ENCODE measurements at regions not wholly inside any gene's neighbourhood (a gene's known extent, or its start where the extent isn't known, plus 50 kb on each side); places are given as distances from the start of the nearest gene placed in this dataset.
"Not testable (repeated sequence)": the region's sequence is repeated elsewhere in the genome, so short reads cannot be mapped to it uniquely, and the experiment has no call there.

- CTCF ChIA-PET, result no interaction called here
- Mint-ChIP-seq H3K27ac (no peak overlapping the region), H3K27me3 (ENCODE audit: low read depth) (no peaks in the 10 kb centered on the region), H3K4me1 (ENCODE audit: low read depth) (peaks cover 11% of the 10 kb centered on the region), H3K36me3 (ENCODE audit: low read depth) (no peaks in the 10 kb centered on the region), H3K9me3 (no peaks in the 10 kb centered on the region), H3K4me3 (no peak overlapping the region)
- DNase-seq, result no peak
- intact Hi-C loops (cut with micrococcal nuclease), result no loop called here
Measured at GRCh38 chr4:4945021-4945420, 74.2 kb downstream of the CYTL1 start.

GRCh38 chr4:4945829-4946228 lies 73.4 kb downstream of the CYTL1 start:
- CTCF ChIA-PET, result no interaction called here
- Mint-ChIP-seq H3K27ac (no peak overlapping the region), H3K4me1 (ENCODE audit: low read depth) (peaks cover 11% of the 10 kb centered on the region), H3K27me3 (ENCODE audit: low read depth) (no peaks in the 10 kb centered on the region), H3K9me3 (no peaks in the 10 kb centered on the region), H3K4me3 (no peak overlapping the region), H3K36me3 (ENCODE audit: low read depth) (no peaks in the 10 kb centered on the region)
- intact Hi-C loops (cut with micrococcal nuclease), result no loop called here
- DNase-seq, result no peak

DNA sequence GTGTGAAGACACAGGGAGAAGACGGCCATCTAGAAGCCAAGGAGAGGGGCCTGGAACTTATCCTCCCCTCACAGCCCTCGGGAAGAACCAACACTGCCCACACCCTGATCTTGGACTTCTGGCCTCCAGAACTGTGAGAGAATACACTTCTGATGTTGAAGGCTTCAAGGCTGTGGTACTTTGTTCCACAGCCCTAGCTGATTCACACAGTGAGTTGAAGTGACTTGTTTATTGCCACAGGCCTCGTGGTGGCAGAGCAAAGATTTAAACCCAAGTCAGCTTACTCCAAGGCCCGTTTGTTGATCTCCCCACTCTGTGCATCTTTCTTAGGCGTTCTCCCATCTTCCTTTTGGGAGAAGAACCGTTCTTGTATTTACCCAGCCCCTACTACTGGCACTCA lies 72.8 kb downstream of the CYTL1 start:
- no peaks in the 10 kb centered on the region for H3K36me3 Mint-ChIP-seq (ENCODE audit: low read depth)
- no peak overlapping the region for H3K27ac Mint-ChIP-seq
- intact Hi-C loops (cut with micrococcal nuclease), result no loop called here
- DNase-seq, result no peak
- H3K4me1 Mint-ChIP-seq (ENCODE audit: low read depth), result peaks cover 11% of the 10 kb centered on the region
- CTCF ChIA-PET, result no interaction called here
- H3K27me3 Mint-ChIP-seq (ENCODE audit: low read depth), result no peaks in the 10 kb centered on the region
- no peak overlapping the region for H3K4me3 Mint-ChIP-seq
- H3K9me3 Mint-ChIP-seq, result no peaks in the 10 kb centered on the region

GRCh38 chr4:4947721-4948120 lies 71.5 kb downstream of the CYTL1 start:
- DNase-seq, result no peak
- H3K4me1 Mint-ChIP-seq (ENCODE audit: low read depth), result peaks cover 11% of the 10 kb centered on the region
- H3K4me3 Mint-ChIP-seq, result no peak overlapping the region
- H3K36me3 Mint-ChIP-seq (ENCODE audit: low read depth), result no peaks in the 10 kb centered on the region
- H3K27ac Mint-ChIP-seq, result no peak overlapping the region
- intact Hi-C loops (cut with micrococcal nuclease), result no loop called here
- CTCF ChIA-PET, result no interaction called here
- peaks cover 2% of the 10 kb centered on the region for H3K9me3 Mint-ChIP-seq
- H3K27me3 Mint-ChIP-seq (ENCODE audit: low read depth), result no peaks in the 10 kb centered on the region

DNA sequence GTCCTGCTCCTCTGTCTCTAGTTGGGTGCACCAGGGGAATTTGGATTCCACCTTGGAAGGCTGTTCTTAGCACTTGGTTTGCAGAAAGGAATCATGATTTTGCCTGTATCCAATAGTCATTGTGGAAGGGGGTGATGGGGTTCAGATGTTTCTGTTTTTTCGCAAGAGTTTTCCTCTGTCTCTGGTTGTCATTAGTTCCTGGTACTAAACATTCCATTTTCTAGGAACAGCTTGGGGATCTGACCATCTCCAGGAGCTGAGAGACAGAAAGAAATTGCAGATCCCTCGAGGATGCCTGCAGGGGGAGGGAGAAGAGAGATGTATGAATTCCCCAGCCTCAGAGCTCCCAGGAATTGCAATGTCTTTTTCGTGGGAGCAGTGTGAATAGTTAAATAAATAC lies 70.9 kb downstream of the CYTL1 start:
- Mint-ChIP-seq H3K4me3 (no peak overlapping the region), H3K27me3 (ENCODE audit: low read depth) (no peaks in the 10 kb centered on the region), H3K9me3 (peaks cover 2% of the 10 kb centered on the region), H3K4me1 (ENCODE audit: low read depth) (peaks cover 10% of the 10 kb centered on the region), H3K27ac (no peak overlapping the region), H3K36me3 (ENCODE audit: low read depth) (no peaks in the 10 kb centered on the region)
- no peak for DNase-seq
- intact Hi-C loops (cut with micrococcal nuclease), result no loop called here
- CTCF ChIA-PET, result no interaction called here

DNA sequence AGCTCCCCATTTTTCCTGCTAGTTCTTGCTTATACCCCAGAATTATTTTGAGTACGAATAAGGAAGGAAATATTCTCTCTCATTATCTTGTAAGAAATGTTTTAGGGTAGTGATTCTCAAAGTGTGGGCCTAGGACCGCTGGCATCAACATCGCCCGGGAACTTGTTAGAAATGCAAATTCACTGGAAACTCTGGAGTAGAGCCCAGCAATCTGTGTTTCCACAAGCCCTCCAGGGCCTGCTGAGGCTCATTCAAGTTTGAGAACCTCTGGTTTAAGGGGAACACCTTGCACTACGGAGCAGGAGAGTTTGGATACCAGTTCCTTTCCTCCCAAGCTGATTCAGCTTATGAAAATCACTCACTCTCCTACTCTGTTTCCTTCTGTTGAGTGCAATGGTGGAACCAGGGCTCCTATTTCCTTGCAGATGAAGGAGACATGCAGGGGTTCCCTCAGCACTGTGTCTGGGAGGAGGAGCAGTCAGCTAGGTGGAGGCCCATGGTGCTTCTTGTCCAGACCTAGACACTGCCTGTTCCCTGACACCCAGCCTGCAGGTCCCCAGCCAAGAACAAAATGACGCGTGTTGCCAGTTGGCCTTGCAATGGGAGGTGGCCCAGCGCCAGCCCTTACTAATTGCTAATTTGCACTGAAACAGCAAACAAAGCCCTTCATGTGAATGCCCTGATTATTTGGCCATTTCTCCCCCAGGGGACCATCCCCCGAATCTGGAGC lies 68.5 kb downstream of the CYTL1 start:
- Mint-ChIP-seq H3K27ac (no peak overlapping the region), H3K4me1 (ENCODE audit: low read depth) (no peaks in the 10 kb centered on the region)

GRCh38 chr4:4952273-4952672 lies 67.0 kb downstream of the CYTL1 start:
- DNase-seq, result no peak
- Mint-ChIP-seq H3K36me3 (ENCODE audit: low read depth) (no peaks in the 10 kb centered on the region), H3K4me1 (ENCODE audit: low read depth) (no peaks in the 10 kb centered on the region), H3K27me3 (ENCODE audit: low read depth) (no peaks in the 10 kb centered on the region), H3K27ac (no peak overlapping the region), H3K4me3 (no peak overlapping the region), H3K9me3 (peaks cover 4% of the 10 kb centered on the region)
- intact Hi-C loops (cut with micrococcal nuclease), result no loop called here
- CTCF ChIA-PET, result interaction anchor here (0.6 kb wide), 1 partner anchor 24 kb away, joined by 3 read pairs; no protein-coding TSS in a partner anchor

More for the DNA sequence above, 68.5 kb downstream of the CYTL1 start:
- Mint-ChIP-seq H3K4me3 (no peak overlapping the region), H3K27me3 (ENCODE audit: low read depth) (no peaks in the 10 kb centered on the region), H3K9me3 (peaks cover 4% of the 10 kb centered on the region), H3K36me3 (ENCODE audit: low read depth) (no peaks in the 10 kb centered on the region)
- intact Hi-C loops (cut with micrococcal nuclease), result no loop called here
- no peak for DNase-seq
- CTCF ChIA-PET, result no interaction called here

DNA sequence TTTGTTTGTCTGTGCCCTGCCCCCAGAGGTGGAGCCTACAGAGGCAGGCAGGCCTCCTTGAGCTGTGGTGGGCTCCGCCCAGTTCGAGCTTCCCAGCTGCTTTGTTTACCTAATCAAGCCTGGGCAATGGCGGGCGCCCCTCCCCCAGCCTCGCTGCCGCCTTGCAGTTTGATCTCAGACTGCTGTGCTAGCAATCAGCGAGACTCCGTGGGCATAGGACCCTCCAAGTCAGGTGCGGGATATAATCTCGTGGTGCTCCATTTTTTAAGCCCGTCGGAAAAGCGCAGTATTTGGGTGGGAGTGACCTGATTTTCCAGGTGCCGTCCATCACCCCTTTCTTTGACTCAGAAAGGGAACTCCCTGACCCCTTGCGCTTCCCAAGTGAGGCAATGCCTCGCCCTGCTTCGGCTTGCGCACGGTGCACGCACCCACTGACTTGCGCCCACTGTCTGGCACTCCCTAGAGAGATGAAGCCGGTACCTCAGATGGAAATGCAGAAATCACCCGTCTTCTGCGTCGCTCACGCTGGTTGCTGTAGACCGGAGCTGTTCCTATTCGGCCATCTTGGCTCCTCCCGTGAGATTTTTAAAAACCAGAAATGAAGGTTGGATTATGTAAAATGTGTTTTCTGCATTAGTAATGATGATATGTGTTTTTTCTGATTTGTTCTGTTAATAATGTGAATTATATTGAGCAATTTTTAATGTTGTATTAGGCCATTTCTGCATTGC lies 59.7 kb downstream of the CYTL1 start:
- H3K27ac Mint-ChIP-seq; CTCF ChIA-PET; H3K4me3 Mint-ChIP-seq; intact Hi-C loops (cut with micrococcal nuclease); H3K36me3 Mint-ChIP-seq (ENCODE audit: low read depth); H3K27me3 Mint-ChIP-seq (ENCODE audit: low read depth); H3K4me1 Mint-ChIP-seq (ENCODE audit: low read depth); DNase-seq: not testable (repeated sequence)
- peaks cover 25% of the 10 kb centered on the region for H3K9me3 Mint-ChIP-seq

- no peak for DNase-seq
- H3K36me3 Mint-ChIP-seq (ENCODE audit: low read depth), result peaks cover 1% of the 10 kb centered on the region
- H3K27ac Mint-ChIP-seq, result no peak overlapping the region
- no peaks in the 10 kb centered on the region for H3K4me1 Mint-ChIP-seq (ENCODE audit: low read depth)
- H3K9me3 Mint-ChIP-seq, result peaks cover 26% of the 10 kb centered on the region
- CTCF ChIA-PET, result interaction anchor here (0.6 kb wide), 1 partner anchor 94 kb away, joined by 4 read pairs; no protein-coding TSS in a partner anchor
- intact Hi-C loops (cut with micrococcal nuclease), result no loop called here
- peaks cover 5% of the 10 kb centered on the region for H3K27me3 Mint-ChIP-seq (ENCODE audit: low read depth)
- H3K4me3 Mint-ChIP-seq, result no peak overlapping the region
Measured at GRCh38 chr4:4960574-4960973, 58.7 kb downstream of the CYTL1 start.

DNA sequence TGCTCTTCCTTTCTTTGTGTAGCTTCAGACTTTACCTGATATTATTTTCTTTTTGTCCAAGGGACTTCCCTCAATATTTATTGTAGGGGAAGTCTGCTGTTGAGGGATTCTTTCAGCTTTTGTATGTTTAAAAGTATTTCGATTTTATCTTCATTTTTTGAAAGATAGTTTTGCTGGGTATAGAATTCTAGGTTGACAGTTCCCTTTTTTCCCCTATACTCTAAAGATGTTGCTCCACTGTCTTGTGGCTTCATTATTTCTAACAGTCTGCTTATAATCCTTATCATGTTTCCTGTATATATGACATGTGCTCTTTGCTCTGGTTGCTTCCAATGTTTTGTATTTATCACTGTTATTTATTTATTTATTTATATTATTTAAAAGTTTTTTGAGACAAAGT lies 57.3 kb downstream of the CYTL1 start:
- Mint-ChIP-seq H3K4me3 (no peak overlapping the region), H3K27me3 (ENCODE audit: low read depth) (peaks cover 5% of the 10 kb centered on the region), H3K9me3 (peaks cover 26% of the 10 kb centered on the region), H3K4me1 (ENCODE audit: low read depth) (no peaks in the 10 kb centered on the region), H3K27ac (no peak overlapping the region), H3K36me3 (ENCODE audit: low read depth) (peaks cover 1% of the 10 kb centered on the region)
- intact Hi-C loops (cut with micrococcal nuclease), result no loop called here
- DNase-seq, result no peak
- CTCF ChIA-PET, result no interaction called here

- CTCF ChIA-PET, result no interaction called here
- Mint-ChIP-seq H3K27ac (no peak overlapping the region), H3K4me1 (ENCODE audit: low read depth) (no peaks in the 10 kb centered on the region), H3K27me3 (ENCODE audit: low read depth) (peaks cover 5% of the 10 kb centered on the region), H3K4me3 (no peak overlapping the region), H3K36me3 (ENCODE audit: low read depth) (peaks cover 1% of the 10 kb centered on the region), H3K9me3 (peaks cover 26% of the 10 kb centered on the region)
- no peak for DNase-seq
- intact Hi-C loops (cut with micrococcal nuclease), result no loop called here
Measured at GRCh38 chr4:4962928-4963327, 56.3 kb downstream of the CYTL1 start.

Data from activated naive CD4-positive, alpha-beta T cell treated with anti-CD3 and anti-CD28 coated beads for 36 hours (primary cell).